K562 (cell line): ENCODE measurements at regions not wholly inside any gene's neighbourhood (a gene's known extent, or its start where the extent isn't known, plus 50 kb on each side); places are given as distances from the start of the nearest gene placed in this dataset.

Experiments
- ATAC-seq: fragments of 200-7000 bp; cut with Tn5 transposase; 3 replicates; pipeline ENCODE4 v1.9.1; 2020; ENCODE audit warnings: moderate library complexity
- BruUV-seq: library from RNA; stranded (reverse); fragments of 400-500 nt; replicated peaks from 2 replicates; lab custom pipeline; 2021; lab: Mats Ljungman, UMichigan
- CTCF ChIA-PET: fragments of 300-600 bp; formaldehyde crosslinking; extraction: SDS; loops from one replicate; lab custom pipeline; 2021; ENCODE audit warnings: low intra/inter-chr PET ratio; lab: Yijun Ruan, JAX
- POLR2A ChIA-PET: fragments of 300-600, 350-650 bp; sonication (Branson Sonifier 250); formaldehyde crosslinking; extraction: SDS; loops from one replicate; lab custom pipeline; 2021; ENCODE audit warnings: antibody characterized with exemption, inconsistent platforms; lab: Yijun Ruan, JAX
- DNase-seq, 4 experiments: peaks; one replicate each; pipeline versions ENCODE4 v3.0.0 to v3.0.0-alpha.2; 2011 to 2018; ENCODE audit warnings: low spot score in 3 of 4, mixed read lengths in 3 of 4; ENCODE audit errors: extremely low read depth in 1 of 4
- FAIRE-seq: peaks from 2 replicates; lab custom pipeline; 2011; peaks lifted over from hg19 to GRCh38; lab: Jason Lieb, UNC
- H2AFZ ChIP-seq: 2 replicates; pipeline ENCODE4 v1.6.0; 2011; ENCODE audit warnings: low read depth, low read length, control low read depth, inconsistent platforms
- H3K27ac ChIP-seq: fragments of 200-600 bp; 3 replicates; pipeline ENCODE4 v1.8.0; 2011; ENCODE audit warnings: low read depth, mild to moderate bottlenecking, control low read depth, inconsistent platforms, low read length, moderate library complexity, mixed read lengths; ENCODE audit errors: extremely low read depth
- H3K27me3 ChIP-seq, 2 experiments: fragments of 300-600 bp in 1 of 2; 2 replicates in 1 of 2; 3 replicates in 1 of 2; pipeline versions ENCODE4 v1.6.0 to v1.8.0; 2011; ENCODE audit warnings: inconsistent platforms in 2 of 2, low read length in 2 of 2, mild to moderate bottlenecking in 1 of 2, mixed read lengths in 1 of 2, moderate library complexity in 1 of 2; ENCODE audit not compliant: control insufficient read depth in 2 of 2, insufficient read depth in 2 of 2
- H3K36me3 ChIP-seq: fragments of 300-600 bp; 3 replicates; pipeline ENCODE4 v1.8.0; 2011; ENCODE audit warnings: mild to moderate bottlenecking, low read length, inconsistent platforms; ENCODE audit not compliant: control insufficient read depth, insufficient read depth
- H3K4me1 ChIP-seq, 2 experiments: fragments of 200-600 bp in 1 of 2; replicated peaks in 1 of 2; 2 replicates in 1 of 2; 3 replicates in 1 of 2; pipeline versions ENCODE4 v1.5.1 to v1.8.0; 2011; ENCODE audit warnings: inconsistent platforms in 2 of 2, low read length in 2 of 2, mild to moderate bottlenecking in 1 of 2, mixed read lengths in 1 of 2, moderate library complexity in 1 of 2; ENCODE audit not compliant: control insufficient read depth in 2 of 2, insufficient read depth in 2 of 2
- H3K4me2 ChIP-seq: 2 replicates; pipeline ENCODE4 v1.6.1; 2011; ENCODE audit warnings: low read length, control low read depth, inconsistent platforms, mixed read lengths; ENCODE audit not compliant: insufficient read depth
- H3K4me3 ChIP-seq: fragments of 200-600 bp; sonication (generic), shearing (Covaris generic); 2 replicates; pipeline ENCODE4 v1.5.1; 2016; ENCODE audit warnings: control low read depth, inconsistent platforms
- H3K79me2 ChIP-seq: fragments of 200-600 bp; 3 replicates; pipeline ENCODE4 v1.8.0; 2011; ENCODE audit warnings: low read length, inconsistent platforms; ENCODE audit not compliant: control insufficient read depth, insufficient read depth
- H3K9ac ChIP-seq, 2 experiments: 2 replicates each; pipeline versions ENCODE4 v1.6.0 to v1.6.1; 2011; ENCODE audit warnings: low read depth in 2 of 2, low read length in 2 of 2, control low read depth in 1 of 2, inconsistent platforms in 1 of 2, mild to moderate bottlenecking in 1 of 2, mixed read lengths in 1 of 2; ENCODE audit not compliant: insufficient read depth in 1 of 2
- H3K9me1 ChIP-seq: one replicate; pipeline ENCODE4 v1.6.0; 2011; ENCODE audit warnings: inconsistent platforms, mild to moderate bottlenecking, low read length, moderate library complexity; ENCODE audit not compliant: control insufficient read depth, insufficient read depth
- H3K9me3 ChIP-seq: replicated peaks from 2 replicates; pipeline ENCODE4 v1.5.1; 2011; ENCODE audit warnings: low read depth, low read length, inconsistent platforms; ENCODE audit not compliant: control insufficient read depth, insufficient read depth
- H4K20me1 ChIP-seq: replicated peaks from 2 replicates; pipeline ENCODE4 v1.6.1; 2011; ENCODE audit warnings: low read length, inconsistent platforms, mixed read lengths; ENCODE audit not compliant: control insufficient read depth, insufficient read depth
- BHLHE40 ChIP-seq: IDR thresholded peaks from 2 replicates; pipeline ENCODE4 v1.6.1; 2011; ENCODE audit warnings: low read length, improper control_type of control experiment
- CHD2 ChIP-seq: IDR thresholded peaks from 2 replicates; pipeline ENCODE4 v1.6.1; 2011; ENCODE audit warnings: low read depth, low read length
- FOXJ3 ChIP-seq: sonication (generic); formaldehyde crosslinking; IDR thresholded peaks from 2 replicates; pipeline ENCODE4 v1.4.0; 2020; ENCODE audit warnings: mild to moderate bottlenecking, missing genetic modification reagents
- FOXK1 ChIP-seq: sonication (generic); formaldehyde crosslinking; IDR thresholded peaks from 2 replicates; pipeline ENCODE4 v1.8.0; 2022; ENCODE audit warnings: missing genetic modification reagents, mild to moderate bottlenecking, borderline replicate concordance
- RUNX1 ChIP-seq: sonication (generic); IDR thresholded peaks from 2 replicates; pipeline ENCODE4 v1.6.1; 2016; ENCODE audit warnings: antibody characterized with exemption, low read depth
- TSC22D4 ChIP-seq: fragments of 450-650 bp; IDR thresholded peaks from 2 replicates; pipeline ENCODE4 v1.6.1; 2016; ENCODE audit warnings: missing genetic modification characterization, missing biosample characterization, control low read depth
- YBX1 ChIP-seq: fragments of 450-650 bp; IDR thresholded peaks from 2 replicates; pipeline ENCODE4 v1.7.1; 2016; ENCODE audit warnings: mild to moderate bottlenecking
- ZC3H4 ChIP-seq: sonication (generic); formaldehyde crosslinking; IDR thresholded peaks from 2 replicates; pipeline ENCODE4 v1.9.0; 2021; ENCODE audit warnings: missing genetic modification reagents, borderline replicate concordance
- WGBS: fragments of 100-300 bp; shearing (Covaris generic); methylation state at CpG from one replicate; pipeline ENCODE4 v1.1.6; 2016; ENCODE audit warnings: low coverage, mixed read lengths; ENCODE audit not compliant: insufficient coverage; ENCODE audit errors: missing lambda C conversion rate; 5-methylcytosine and 5-hydroxymethylcytosine counted together
- in situ Hi-C: fragments of 300-500 bp; cut with MboI; formaldehyde crosslinking; loops from 4 replicates; pipeline ENCODE4 v1.15.0; 2018; ENCODE audit warnings: inconsistent platforms, mixed read lengths
- intact Hi-C: fragments of 100-400 bp; cut with micrococcal nuclease; formaldehyde crosslinking; loops from 2 replicates; pipeline ENCODE4 v1.14.2; 2022
- TF ChIP-seq, protein P1 (sequence below): sonication (generic); formaldehyde crosslinking; IDR thresholded peaks from 2 replicates; pipeline ENCODE4 v1.8.0; 2022; ENCODE audit warnings: mild to moderate bottlenecking, low read depth, missing genetic modification reagents
- TF ChIP-seq, protein P2 (sequence below): sonication (generic); formaldehyde crosslinking; IDR thresholded peaks from 2 replicates; pipeline ENCODE4 v1.8.1; 2023; ENCODE audit warnings: mild to moderate bottlenecking, missing genetic modification reagents

DNA sequence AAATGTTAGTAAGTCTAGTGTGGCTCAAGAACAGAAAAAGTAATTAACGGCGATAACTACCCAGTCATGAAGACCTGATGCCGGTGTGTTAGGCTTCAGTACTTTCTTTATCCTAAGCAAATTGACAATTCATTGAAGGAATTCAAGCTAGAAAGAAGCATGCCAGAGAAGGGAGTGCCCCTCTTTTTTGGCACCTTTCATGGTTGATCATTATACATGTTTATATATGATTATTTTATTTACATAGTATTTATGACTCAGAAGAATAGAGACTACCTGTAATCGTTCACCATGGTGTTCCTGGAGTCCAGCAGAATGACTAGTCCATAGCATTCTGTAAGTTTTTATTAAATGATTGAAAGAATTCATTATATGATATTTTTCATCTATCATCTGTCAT, 548.3 kb upstream of the SLIT2 start:
- POLR2A ChIA-PET, result no interaction called here
- no peaks in the 10 kb centered on the region for H3K79me2 ChIP-seq
- ATAC-seq (no peak), DNase-seq (no peak), FAIRE-seq (no peak)
- BruUV-seq, result no TSS peak
- H4K20me1 ChIP-seq, result no peaks in the 10 kb centered on the region
- no peaks in the 10 kb centered on the region for H3K36me3 ChIP-seq
- in situ Hi-C loops, result no loop called here
- H3K9me1 ChIP-seq, result no peaks in the 10 kb centered on the region
- no peak overlapping the region for H2AFZ ChIP-seq
- intact Hi-C loops, result no loop called here
- no peaks in the 10 kb centered on the region for H3K4me1 ChIP-seq
- CTCF ChIA-PET, result no interaction called here
- H3K27ac ChIP-seq, result no peak overlapping the region
- H3K4me3 ChIP-seq, result no peak overlapping the region
- no peaks in the 10 kb centered on the region for H3K9me3 ChIP-seq
- no peak overlapping the region for H3K9ac ChIP-seq
- WGBS, result 0% methylated on average over 4 of the region's 4 CpGs
- H3K4me2 ChIP-seq, result no peak overlapping the region
- H3K27me3 ChIP-seq, result no peaks in the 10 kb centered on the region
- TF ChIP-seq RUNX1 (no peak), CHD2 (no peak), TSC22D4 (tag) (no peak), BHLHE40 (no peak), ZC3H4 (CRISPR knock-in tag) (no peak), FOXK1 (CRISPR knock-in tag) (no peak), YBX1 (no peak), FOXJ3 (no peak)
- TF ChIP-seq, protein P1, sequence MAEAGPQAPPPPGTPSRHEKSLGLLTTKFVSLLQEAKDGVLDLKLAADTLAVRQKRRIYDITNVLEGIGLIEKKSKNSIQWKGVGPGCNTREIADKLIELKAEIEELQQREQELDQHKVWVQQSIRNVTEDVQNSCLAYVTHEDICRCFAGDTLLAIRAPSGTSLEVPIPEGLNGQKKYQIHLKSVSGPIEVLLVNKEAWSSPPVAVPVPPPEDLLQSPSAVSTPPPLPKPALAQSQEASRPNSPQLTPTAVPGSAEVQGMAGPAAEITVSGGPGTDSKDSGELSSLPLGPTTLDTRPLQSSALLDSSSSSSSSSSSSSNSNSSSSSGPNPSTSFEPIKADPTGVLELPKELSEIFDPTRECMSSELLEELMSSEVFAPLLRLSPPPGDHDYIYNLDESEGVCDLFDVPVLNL, result no peak
- TF ChIP-seq, protein P2, sequence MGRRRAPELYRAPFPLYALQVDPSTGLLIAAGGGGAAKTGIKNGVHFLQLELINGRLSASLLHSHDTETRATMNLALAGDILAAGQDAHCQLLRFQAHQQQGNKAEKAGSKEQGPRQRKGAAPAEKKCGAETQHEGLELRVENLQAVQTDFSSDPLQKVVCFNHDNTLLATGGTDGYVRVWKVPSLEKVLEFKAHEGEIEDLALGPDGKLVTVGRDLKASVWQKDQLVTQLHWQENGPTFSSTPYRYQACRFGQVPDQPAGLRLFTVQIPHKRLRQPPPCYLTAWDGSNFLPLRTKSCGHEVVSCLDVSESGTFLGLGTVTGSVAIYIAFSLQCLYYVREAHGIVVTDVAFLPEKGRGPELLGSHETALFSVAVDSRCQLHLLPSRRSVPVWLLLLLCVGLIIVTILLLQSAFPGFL (CRISPR knock-in tag), result no peak
